KMS-11 (cell line): ENCODE measurements at regions not wholly inside any gene's neighbourhood (a gene's known extent, or its start where the extent isn't known, plus 50 kb on each side); places are given as distances from the start of the nearest gene placed in this dataset.

Experiments
- H2AFZ ChIP-seq: fragments of 200-600 bp; sonication (generic); 2 replicates; pipeline ENCODE4 v1.6.1; 2016; ENCODE audit warnings: antibody characterized with exemption, mixed run types, low read depth
- H3K27ac ChIP-seq: fragments of 200-600 bp; sonication (generic); 2 replicates; pipeline ENCODE4 v1.6.1; 2016; ENCODE audit warnings: mild to moderate bottlenecking, mixed run types
- H3K27me3 ChIP-seq: fragments of 200-600 bp; sonication (generic); 2 replicates; pipeline ENCODE4 v1.6.1; 2017; ENCODE audit warnings: mild to moderate bottlenecking, low read depth, mixed run types, moderate library complexity; ENCODE audit not compliant: insufficient read depth
- H3K36me3 ChIP-seq: fragments of 200-600 bp; sonication (generic); 2 replicates; pipeline ENCODE4 v1.6.1; 2017; ENCODE audit warnings: mild to moderate bottlenecking, mixed run types; ENCODE audit not compliant: insufficient read depth
- H3K4me1 ChIP-seq: fragments of 200-600 bp; sonication (generic); 2 replicates; pipeline ENCODE4 v1.6.1; 2016; ENCODE audit warnings: mild to moderate bottlenecking, low read depth, mixed run types; ENCODE audit not compliant: poor library complexity, severe bottlenecking
- H3K4me2 ChIP-seq: fragments of 200-600 bp; sonication (generic); 2 replicates; pipeline ENCODE4 v1.7.0; 2016; ENCODE audit warnings: mild to moderate bottlenecking, mixed run types
- H3K4me3 ChIP-seq: fragments of 200-600 bp; sonication (generic); IDR thresholded peaks from 2 replicates; pipeline ENCODE4 v1.6.1; 2017; ENCODE audit warnings: low read depth, low read length, mixed read lengths; ENCODE audit not compliant: insufficient read depth
- H3K79me2 ChIP-seq: fragments of 200-600 bp; sonication (generic); 2 replicates; pipeline ENCODE4 v1.6.1; 2016; ENCODE audit warnings: low read depth, mixed run types; ENCODE audit not compliant: insufficient read depth
- H3K9ac ChIP-seq: fragments of 200-600 bp; sonication (generic); 2 replicates; pipeline ENCODE4 v1.6.1; 2016; ENCODE audit warnings: mild to moderate bottlenecking, mixed run types
- H4K20me1 ChIP-seq: fragments of 200-600 bp; sonication (generic); 2 replicates; pipeline ENCODE4 v1.6.1; 2016; ENCODE audit warnings: mild to moderate bottlenecking, mixed run types; ENCODE audit not compliant: insufficient read depth
- CTCF ChIP-seq: fragments of 200-600 bp; sonication (generic); conservative IDR thresholded peaks from 2 replicates; pipeline ENCODE4 v1.6.1; 2017; ENCODE audit warnings: low read depth, mild to moderate bottlenecking, antibody characterized with exemption, low read length, moderate library complexity, mixed read lengths

- Histone ChIP-seq H3K9ac (no peak overlapping the region), H3K36me3 (no peaks in the 10 kb centered on the region), H2AFZ (no peak overlapping the region), H3K4me2 (no peak overlapping the region), H3K27ac (no peak overlapping the region), H3K27me3 (no peaks in the 10 kb centered on the region), H3K4me3 (no peak overlapping the region), H4K20me1 (no peaks in the 10 kb centered on the region), H3K4me1 (no peaks in the 10 kb centered on the region), H3K79me2 (no peaks in the 10 kb centered on the region)
- TF ChIP-seq CTCF: no peak
Observed at GRCh38 chr13:91241221-91241933, 106.1 kb upstream of the MIR17HG start.

- H4K20me1 ChIP-seq: no peaks in the 10 kb centered on the region
- no peak overlapping the region for H3K4me2 ChIP-seq
- H3K4me3 ChIP-seq: no peak overlapping the region
- H3K36me3 ChIP-seq: no peaks in the 10 kb centered on the region
- H3K79me2 ChIP-seq: no peaks in the 10 kb centered on the region
- H3K27me3 ChIP-seq: no peaks in the 10 kb centered on the region
- no peak for TF ChIP-seq CTCF
- no peak overlapping the region for H3K9ac ChIP-seq
- no peak overlapping the region for H3K27ac ChIP-seq
- no peak overlapping the region for H2AFZ ChIP-seq
- no peaks in the 10 kb centered on the region for H3K4me1 ChIP-seq
Observed at GRCh38 chr13:91242652-91243051, 104.8 kb upstream of the MIR17HG start.

- Histone ChIP-seq H3K79me2 (no peaks in the 10 kb centered on the region), H3K36me3 (no peaks in the 10 kb centered on the region), H3K9ac (no peak overlapping the region), H2AFZ (no peak overlapping the region), H4K20me1 (no peaks in the 10 kb centered on the region), H3K4me2 (no peak overlapping the region), H3K27me3 (no peaks in the 10 kb centered on the region), H3K4me3 (no peak overlapping the region), H3K4me1 (no peaks in the 10 kb centered on the region), H3K27ac (no peak overlapping the region)
- TF ChIP-seq CTCF: no peak
Observed at GRCh38 chr13:91245288-91245687, 102.2 kb upstream of the MIR17HG start.

- TF ChIP-seq CTCF: no peak; the same call in 1 of the 2 replicates
- no peaks in the 10 kb centered on the region for H4K20me1 ChIP-seq
- no peak overlapping the region for H2AFZ ChIP-seq
- H3K79me2 ChIP-seq: no peaks in the 10 kb centered on the region
- no peaks in the 10 kb centered on the region for H3K27me3 ChIP-seq
- no peak overlapping the region for H3K9ac ChIP-seq
- H3K4me3 ChIP-seq: no peak overlapping the region
- no peaks in the 10 kb centered on the region for H3K4me1 ChIP-seq
- H3K27ac ChIP-seq: no peak overlapping the region
- H3K4me2 ChIP-seq: no peak overlapping the region
- no peaks in the 10 kb centered on the region for H3K36me3 ChIP-seq
Observed at GRCh38 chr13:91247768-91248167, 99.7 kb upstream of the MIR17HG start.
